AG09309 (cell line): ENCODE measurements at regions not wholly inside any gene's neighbourhood (a gene's known extent, or its start where the extent isn't known, plus 50 kb on each side); places are given as distances from the start of the nearest gene placed in this dataset.
"Not testable (repeated sequence)": the region's sequence is repeated elsewhere in the genome, so short reads cannot be mapped to it uniquely, and the experiment has no call there.

ENCODE experiments used
- DNase-seq: peaks from one replicate; pipeline ENCODE4 v3.0.0-alpha.2; 2010; ENCODE audit warnings: low read depth
- H3K4me3 ChIP-seq: 2 replicates; pipeline ENCODE4 v1.5.1; 2011; ENCODE audit warnings: mild to moderate bottlenecking, low read depth, low read length, moderate library complexity; ENCODE audit not compliant: control insufficient read depth
- CTCF ChIP-seq: IDR thresholded peaks from 2 replicates; pipeline ENCODE4 v1.5.1; 2011; ENCODE audit warnings: mild to moderate bottlenecking, low read depth, low read length, inconsistent platforms; ENCODE audit not compliant: insufficient read depth, control insufficient read depth; ENCODE audit errors: missing control alignments

- H3K4me3 ChIP-seq: no peak overlapping the region
- TF ChIP-seq CTCF: no peak
- DNase-seq: no peak
Measured at GRCh38 chr3:198096015-198096414, 136.0 kb downstream of the LMLN start.

- no peak for DNase-seq
- no peak overlapping the region for H3K4me3 ChIP-seq
- TF ChIP-seq CTCF: no peak
Measured at GRCh38 chr3:198097048-198097447, 137.0 kb downstream of the LMLN start.

GRCh38 chr3:198098661-198099081 lies 138.7 kb downstream of the LMLN start:
- DNase-seq, H3K4me3 ChIP-seq: not testable (repeated sequence)

GRCh38 chr3:198103070-198103469 lies 143.1 kb downstream of the LMLN start:
- DNase-seq, H3K4me3 ChIP-seq: not testable (repeated sequence)

- no peak overlapping the region for H3K4me3 ChIP-seq
- no peak for DNase-seq
- no peak for TF ChIP-seq CTCF
Measured at GRCh38 chr3:198106265-198106664, 146.2 kb downstream of the LMLN start.

- DNase-seq: no peak
- no peak for TF ChIP-seq CTCF
- no peak overlapping the region for H3K4me3 ChIP-seq
Measured at GRCh38 chr3:198107840-198108734, 148.1 kb downstream of the LMLN start.

- H3K4me3 ChIP-seq: no peak overlapping the region
- no peak for TF ChIP-seq CTCF
- DNase-seq: no peak
Measured at GRCh38 chr3:198109883-198110282, 149.9 kb downstream of the LMLN start.
